HG02642 (cell line): ENCODE measurements at regions not wholly inside any gene's neighbourhood (a gene's known extent, or its start where the extent isn't known, plus 50 kb on each side); places are given as distances from the start of the nearest gene placed in this dataset.
"Not testable (repeated sequence)": the region's sequence is repeated elsewhere in the genome, so short reads cannot be mapped to it uniquely, and the experiment has no call there.

ENCODE experiments used
- ATAC-seq: cut with Tn5 transposase; IDR thresholded peaks from one replicate; pipeline ENCODE4 v1.9.1; 2021; ENCODE audit warnings: mild to moderate bottlenecking; ENCODE audit not compliant: unreplicated experiment, poor library complexity

DNA sequence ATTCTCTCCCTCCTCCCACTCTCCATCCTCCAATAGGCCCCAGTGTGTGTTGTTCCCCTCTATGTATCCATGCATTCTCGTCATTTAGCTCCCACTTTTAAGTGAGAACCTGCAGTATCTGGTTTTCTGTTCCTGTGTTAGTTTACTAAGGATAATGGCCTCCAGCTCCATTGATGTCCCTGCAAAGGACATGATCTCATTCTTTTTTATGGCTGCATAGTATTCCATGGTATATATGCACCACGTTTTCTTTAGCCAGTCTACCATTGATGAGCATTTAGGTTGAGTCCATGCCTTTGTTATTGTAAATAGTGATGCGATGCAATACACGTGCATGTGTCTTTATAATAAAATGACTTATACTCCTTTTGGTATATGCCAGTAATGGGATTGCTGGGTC, 100.3 kb upstream of the USP9X start:
- ATAC-seq: no peak

DNA sequence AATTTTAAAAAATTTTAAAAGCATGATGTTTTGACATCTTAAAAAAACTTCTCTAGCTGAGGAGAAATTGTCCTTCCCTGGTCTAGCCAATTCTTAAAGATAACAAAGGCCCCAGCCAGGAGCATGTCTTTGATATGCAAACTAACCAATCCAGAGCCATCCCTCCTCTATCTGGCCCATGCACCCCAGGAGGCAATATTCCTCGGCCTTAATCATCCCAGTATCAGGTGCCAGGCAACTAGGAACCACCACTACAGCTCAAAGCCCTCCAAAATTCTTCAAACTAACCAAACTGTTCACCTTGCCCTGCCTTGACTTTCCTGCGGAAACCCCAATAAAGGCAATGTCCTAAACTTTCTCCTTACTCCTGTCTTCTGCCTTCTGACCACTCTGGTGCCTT, 97.8 kb upstream of the USP9X start:
- no peak for ATAC-seq

DNA sequence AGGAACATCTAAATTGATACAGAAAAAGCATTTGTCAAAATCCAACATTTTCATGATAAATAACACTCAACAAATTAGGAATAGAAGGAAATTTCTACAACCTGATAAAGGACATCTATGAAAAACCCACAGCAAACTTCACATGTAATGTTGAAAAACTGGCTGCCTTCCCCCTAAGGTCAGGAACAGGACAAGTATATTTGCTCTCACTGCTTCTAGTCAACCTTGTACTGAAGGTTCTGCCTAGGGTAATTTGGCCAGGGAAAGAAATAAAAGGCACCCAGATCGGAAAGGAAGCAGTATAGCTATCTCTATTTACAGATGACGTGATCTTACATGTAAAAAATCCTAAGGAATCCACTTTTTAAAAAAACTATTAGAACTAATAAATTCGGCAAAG, 97.1 kb upstream of the USP9X start:
- ATAC-seq: no peak

DNA sequence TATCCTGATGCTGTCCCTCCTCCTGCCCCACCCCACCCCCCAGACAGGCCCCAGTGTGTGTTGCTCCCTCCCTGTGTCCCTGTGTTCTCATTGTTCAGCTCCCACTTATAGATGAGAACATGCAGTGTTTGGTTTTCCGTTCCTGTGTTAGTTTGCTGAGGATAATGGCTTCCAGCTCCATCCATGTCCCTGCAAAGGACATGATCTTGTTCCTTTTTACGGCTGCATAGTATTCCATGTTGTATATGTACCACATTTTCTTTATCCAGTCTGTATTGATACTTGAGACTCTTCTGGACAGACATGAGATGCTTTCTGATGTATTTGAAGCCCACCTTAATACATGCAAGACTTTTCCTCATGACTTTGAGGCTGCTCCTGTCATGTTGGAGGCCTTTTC, 91.8 kb upstream of the USP9X start:
- not testable (repeated sequence) for ATAC-seq

DNA sequence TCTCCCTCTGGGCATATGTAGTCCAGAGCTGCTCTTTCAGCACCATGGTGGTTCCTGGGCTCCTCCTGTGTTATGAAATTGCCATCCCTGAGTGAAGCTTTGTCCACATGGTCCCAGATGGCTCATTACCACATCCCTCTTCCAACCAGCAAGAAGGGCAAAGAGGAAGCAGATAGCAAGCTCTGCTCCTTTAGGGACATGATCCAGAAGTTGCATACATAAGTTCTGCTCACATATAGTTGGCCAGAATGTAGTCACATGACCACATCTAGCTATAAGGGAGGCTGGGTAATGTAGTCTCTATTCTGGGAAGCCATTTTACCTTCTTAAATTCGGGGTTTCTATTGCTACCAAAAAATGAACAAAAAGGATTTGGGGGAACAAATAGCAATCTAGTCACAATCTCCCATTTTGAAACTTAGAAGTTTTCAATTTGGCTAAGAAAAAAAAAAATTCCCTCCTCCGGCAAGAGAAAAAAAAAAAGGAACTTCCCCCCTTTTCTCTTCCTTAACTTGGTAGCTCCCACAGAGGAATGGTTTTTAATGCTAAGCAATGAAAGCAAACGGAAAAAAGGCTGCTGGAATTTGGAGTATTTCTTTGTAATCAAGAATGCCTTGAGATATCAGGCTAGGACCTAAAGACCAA, 88.2 kb upstream of the USP9X start:
- no peak for ATAC-seq

DNA sequence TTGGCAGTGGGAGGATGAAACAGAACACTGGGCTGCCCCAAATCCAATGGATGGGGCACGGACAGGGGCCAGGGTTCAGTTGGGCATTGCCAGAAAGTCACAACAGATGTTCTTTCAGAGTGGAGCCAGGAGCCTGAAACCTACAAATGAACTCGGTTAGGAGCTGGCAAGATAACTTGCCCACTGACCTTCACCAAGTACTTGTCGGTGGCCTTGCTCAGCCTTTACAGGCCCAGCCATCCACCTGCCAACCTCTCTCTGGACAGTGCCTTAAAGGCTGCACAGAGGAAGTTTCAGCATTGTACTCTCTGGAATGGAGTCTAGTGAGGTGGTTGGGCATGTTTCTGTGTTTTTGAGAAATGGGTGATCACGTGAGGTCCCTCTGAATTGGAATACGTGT, 87.1 kb upstream of the USP9X start:
- no peak for ATAC-seq

DNA sequence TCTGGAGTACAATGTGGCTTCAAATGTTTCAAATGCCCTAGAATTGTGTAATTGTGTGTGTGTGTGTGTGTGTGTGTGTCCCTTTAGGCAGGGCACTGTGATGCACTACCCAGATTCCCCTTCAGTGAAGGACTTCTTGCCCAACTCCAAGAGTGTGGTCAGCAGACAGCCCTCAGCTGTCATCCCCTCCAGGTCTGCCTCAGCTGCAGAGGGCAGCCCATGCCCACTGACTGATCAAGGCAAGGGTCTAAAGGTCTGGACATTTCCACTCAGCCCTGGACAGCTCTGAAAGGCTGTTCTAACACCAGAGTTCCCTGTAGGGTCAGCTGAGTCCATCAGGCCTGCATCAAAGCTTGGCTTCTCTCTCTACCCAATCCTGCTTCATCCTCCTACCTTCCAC, 83.9 kb upstream of the USP9X start:
- ATAC-seq: no peak

DNA sequence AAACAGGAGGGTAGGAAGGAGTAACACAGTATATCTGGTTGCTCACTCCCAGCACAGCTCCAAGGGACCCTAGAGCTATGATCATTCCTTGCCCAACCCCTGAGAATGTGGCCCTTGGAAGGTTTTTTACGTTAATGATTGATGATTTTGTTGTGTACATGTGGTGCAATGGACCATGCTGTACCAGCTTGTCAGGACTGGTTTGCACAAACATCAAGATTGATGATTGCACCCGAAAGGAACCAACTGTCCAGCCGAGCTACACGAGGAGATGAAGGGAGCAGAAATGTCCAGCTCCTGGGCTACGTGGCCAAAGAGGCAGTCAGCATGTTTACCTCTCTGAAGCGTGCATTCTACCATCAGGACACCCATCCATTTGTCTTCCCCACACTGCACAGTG, 83.2 kb upstream of the USP9X start:
- no peak for ATAC-seq

DNA sequence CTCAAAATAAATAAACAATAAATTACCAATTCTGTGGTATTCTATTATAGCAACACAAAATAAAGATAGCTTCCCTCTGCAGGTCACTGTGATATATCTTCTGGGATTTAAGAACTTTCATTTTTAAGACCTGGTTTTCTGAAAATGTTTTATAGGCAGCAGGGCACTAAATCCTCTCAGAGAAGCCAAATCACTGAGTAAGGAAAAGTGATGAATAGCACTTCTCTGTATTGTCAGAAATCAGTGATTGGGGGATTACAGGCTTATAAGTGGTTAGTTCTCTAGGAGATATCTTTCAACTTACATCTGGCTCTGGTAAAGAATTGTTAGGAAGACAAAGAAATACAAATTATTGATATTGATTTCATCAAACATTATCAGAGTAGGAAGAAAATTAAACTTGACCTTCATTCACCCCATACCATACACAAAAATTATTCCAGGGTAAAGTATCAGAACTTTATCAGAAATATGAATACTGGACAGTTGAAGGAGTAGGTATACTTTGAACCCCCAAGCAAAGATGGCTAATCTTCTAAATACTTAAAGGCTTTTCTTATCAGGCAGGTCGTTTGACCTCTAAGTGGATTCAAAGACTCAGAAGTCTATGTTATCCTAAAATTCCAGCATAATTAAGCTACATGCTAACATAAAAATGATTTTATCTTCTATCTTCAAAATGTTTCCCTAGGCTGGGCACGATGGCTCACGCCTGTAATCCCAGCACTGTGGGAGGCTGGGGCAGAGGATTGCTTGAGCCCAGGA, 81.6 kb upstream of the USP9X start:
- no peak for ATAC-seq

DNA sequence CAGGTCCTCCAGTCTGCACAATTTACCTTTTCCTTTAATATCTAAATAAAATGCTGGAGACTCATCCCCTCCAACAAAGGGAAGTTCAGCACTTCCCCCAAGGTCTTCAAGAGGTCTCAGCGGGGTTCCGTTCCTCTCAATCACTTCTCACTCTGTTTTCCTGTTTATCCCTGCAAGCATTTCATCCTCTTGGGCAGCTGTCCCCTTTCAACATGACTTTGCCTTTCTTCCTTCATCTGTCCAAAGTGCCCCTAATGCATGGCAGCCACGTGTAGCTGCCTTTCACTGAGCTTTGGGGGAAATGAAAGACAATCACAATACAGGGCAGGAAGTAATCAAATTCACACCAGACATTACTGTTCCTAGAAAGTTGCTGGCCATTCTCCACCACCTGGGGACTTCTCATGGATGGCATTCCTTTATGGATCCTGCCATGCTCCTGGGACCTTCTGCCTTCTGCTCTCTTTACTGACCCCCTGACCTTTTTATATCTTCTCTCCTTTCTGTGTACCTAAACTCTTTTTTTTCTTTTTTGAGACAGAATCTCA, 79.7 kb upstream of the USP9X start:
- ATAC-seq: no peak

DNA sequence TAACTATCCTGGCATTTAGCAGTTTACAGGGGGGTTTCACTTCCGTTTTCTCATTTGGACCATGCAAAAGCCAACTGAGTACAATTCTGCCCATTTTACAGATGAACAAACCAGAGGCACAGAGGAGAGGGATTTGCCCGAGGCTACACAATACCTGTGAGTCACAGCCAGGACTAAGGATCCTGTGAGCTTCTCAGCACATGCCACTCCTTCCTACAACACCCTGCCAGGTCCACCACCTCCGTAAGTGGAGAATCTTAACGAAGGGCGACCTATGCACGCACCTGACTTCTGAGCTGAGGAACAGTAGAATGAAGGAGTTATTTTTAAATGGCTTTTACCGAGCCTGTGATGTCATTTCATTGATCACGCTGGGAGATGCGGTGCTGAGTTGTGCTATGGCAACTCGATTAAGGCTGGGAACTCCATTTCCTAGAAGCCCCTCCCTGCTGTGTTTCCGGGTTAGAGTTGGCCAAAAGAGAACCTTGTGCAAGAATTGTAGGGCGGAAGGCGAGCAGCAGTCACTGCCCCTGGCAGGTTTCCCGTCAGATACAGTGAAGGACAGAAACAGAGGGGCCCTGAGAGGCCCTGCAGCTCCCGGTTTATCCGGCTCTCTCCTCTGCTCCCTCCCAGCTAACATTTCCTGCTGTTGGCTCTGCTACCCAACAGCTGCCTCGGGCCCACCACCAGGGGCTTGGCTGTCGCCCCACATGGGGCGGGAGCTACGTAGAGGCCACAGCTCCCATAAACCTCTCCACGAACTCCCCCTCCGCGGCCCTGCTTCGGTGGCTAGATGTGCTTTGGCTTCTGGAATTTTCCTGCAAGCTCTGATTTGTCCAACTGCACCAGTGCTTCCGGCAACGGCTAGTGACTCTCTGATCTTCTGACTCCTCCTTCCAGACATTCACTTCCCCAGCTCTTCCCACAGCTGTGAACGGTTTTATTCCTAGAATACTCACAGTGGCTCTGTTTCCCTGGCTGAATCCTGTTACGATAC, 75.1 kb upstream of the USP9X start:
- no peak for ATAC-seq

DNA sequence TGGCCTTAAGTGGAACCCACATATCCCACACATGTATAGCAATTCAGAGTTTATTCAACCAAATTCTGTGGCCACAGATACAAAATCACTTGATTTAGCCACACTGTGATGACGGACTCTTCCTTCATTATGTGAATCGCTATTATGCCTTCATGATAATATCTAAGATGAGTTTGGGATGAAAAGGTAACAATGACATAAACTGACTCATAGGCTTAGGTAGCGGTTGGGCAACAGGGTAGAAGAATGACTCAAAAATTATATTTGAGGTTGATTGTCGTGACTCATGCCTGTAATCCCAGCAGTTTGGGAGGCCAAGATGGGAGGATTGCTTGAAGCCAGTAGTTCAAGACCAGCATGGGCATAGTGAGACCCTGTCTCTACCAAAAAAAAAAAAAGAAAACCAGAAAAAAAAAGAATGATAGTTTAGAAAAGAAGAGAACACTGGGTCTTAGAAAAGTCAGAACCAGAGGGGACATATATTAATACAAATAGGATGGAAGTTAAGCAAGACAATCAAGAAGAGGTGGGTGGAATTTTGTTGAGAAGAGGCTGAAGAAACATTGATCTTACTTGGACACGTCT, 70.4 kb upstream of the USP9X start:
- no peak for ATAC-seq

DNA sequence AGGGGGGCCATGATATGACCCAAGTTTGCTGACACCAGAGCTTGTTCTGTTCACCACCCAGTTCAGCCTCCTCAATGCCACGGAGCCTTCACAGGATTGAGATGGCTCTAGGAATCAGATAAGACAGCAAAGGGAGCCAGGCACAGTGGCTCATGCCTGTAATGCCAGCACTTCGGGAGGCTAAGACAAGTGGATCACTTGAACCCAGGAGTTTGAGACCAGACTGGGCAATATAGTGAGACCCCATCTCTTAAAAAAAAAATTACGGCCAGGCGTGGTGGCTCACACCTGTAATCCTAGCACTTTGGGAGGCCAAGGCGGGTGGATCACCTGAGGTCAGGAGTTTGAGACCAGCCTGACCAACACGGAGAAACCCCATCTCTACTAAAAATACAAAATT, 67.5 kb upstream of the USP9X start:
- ATAC-seq: not testable (repeated sequence)

DNA sequence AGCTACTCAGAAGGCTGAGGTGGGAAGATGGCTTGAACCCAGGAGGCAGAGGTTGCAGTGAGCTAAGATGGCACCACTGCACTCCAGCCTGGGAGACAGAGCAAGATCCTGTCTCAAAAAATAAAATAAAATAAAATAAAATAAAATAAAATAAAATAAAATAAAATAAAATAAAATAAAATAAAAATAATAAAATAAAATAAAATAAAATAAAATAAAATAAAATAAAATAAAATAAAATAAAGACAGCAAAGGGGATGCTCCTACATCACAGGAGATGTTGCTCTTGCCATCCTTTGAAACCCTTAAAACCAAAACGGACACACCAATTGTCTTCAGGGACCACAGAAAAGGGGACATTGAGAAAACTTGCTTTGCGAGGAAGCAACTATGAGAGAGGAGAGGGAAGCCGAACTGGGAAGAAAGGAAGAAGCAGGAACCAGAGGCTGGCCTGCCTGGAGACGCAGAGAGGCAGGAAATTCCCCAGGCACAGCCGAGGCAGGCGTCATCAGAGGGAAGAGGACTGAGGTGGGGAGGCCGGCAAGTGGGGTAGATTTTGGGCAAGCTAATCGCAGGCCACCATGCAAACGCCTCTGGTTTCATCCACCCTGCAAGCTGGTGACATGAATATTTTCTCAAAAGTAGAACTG, 66.7 kb upstream of the USP9X start:
- ATAC-seq: not testable (repeated sequence)

DNA sequence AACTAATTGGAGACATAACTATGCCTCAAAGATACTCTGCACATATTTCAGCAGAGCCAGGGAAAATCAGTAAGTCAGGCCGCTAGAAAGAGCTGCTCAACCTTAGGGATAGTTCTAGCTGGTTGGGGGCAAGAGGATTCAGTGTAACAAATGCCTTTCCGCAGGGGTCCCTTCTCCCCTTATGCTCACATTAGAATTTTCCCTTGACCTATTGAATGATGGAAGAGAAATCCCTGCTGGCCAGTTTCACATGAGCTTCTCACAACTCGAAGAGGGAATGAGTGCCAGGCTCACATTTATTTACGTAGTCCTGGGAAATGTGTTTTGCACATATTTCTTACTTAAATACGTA, 66.2 kb upstream of the USP9X start:
- no peak for ATAC-seq

DNA sequence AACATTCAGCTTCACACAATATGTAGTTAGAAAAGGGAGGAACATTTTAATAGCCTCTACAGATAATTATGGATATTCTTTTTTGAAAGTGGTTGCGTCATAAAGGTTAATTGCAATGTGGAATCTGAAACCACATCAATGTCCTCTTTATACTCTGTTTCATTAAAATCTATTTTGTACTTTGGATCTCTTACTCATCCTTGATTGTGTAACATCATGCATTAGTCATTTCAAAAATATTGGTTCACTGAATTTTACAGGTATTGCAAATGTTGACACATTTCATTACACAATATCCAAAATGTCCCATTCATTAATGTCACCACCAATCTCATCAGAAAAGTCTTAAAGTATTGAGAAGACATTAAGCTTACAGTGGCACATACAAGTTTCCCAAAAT, 62.7 kb upstream of the USP9X start:
- no peak for ATAC-seq

DNA sequence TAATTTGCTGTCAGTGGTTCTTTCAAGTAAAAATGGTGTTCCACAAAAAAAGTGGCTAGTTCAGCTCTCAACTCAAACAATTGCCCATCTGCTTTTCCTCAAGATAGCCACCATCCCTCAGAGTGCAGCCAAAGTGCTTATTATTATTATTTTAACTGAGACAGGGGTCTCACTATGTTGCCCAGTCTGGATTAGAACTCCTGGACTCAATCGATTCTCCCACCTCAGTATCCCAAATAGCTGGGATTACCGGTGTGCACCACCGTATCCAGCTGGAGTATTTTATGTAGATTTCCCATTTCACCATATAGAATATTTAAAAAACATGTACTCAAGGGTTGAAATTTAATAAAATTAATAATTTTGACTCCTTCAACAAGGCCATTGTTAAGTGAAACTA, 62.1 kb upstream of the USP9X start:
- ATAC-seq: no peak

DNA sequence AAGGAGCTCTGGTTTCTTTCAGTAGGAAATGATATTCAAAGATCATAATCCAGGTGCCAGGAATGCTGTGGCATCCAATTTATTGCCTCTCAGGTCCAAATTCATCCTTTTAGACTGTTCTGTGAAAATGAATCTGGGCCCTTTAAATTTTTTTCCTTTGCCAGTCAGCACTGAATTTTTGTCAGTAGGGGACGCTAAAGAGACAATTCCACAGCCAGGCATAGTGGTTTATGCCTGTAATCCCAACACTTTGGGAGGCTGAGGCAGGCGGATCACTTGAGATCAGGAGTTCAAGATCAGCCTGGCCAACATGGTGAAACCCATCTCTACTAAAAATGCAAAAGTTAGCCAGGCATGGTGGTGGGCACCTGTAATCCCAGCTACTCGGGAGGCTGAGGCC, 60.9 kb upstream of the USP9X start:
- ATAC-seq: not testable (repeated sequence)

DNA sequence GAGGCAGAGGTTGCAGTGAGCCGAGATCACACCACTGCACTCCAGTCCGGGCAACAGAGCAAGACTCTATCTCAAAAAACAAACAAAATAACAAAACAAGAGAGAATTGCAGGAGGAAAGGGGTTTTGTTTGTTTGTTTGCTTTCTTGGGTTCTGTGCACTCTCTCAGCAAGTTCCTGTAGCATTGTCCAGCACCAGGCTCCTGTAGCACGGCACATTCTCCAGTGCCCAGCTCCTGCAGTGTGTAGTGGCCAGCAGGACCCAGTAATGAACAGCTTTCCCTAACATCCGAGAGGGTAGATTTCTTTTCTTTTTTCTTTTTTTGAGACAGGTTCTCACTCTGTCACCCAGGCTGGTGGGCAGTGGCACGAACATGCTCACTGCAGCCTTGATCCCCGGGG, 60.5 kb upstream of the USP9X start:
- no peak for ATAC-seq
